ENCODE measurements at regions not wholly inside any gene's neighbourhood (a gene's known extent, or its start where the extent isn't known, plus 50 kb on each side); places are given as distances from the start of the nearest gene placed in this dataset.

DNA sequence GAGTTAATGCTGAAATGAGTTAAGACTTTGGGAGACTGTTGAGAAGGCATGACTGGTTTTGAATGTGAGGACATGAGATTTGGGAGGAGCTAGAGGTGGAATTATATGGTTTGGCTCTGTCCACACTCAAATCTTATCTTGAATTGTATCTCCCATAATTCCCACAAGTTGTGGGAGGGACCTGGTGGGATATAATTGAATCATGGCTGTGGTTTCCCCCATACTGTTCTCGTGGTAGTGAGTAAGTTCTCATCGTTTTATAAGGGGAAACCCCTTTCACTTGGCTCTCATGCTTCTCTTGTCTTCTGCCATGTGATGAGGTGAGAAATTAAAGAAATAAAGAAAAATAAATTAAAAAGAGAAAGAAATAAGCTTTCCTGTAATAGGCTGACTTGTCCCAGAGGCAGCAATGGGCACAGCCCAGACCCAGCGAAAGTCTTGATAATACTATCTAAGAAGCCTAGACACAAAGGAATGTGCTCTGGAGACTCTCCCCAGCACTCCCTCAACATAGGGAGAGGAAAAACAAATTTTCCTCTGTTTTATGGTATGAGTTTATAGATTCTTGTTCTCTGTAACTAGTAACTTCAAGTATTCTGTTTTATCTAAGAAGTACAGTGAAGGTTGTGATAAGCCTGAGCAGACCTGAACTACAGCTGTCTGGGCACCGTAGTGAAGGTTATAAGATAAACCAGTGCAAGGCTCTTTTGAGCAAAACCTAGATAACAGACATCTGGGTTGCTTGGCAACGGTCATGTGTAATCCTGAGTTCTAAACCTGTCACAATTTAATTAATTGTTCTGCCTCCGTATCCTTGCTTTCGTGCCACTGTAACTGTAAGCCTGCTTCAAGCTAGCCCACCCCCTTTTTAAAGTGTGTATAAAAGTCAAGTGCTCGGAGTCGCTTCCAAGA is 88.9 kb upstream of the ECI2 start:
- ChIA-PET CTCF (interaction anchor here (1.2 to 3.2 kb wide), 4 partner anchors 11 to 128 kb away, joined by 3 to 12 read pairs (median 3); no protein-coding TSS in a partner anchor), POLR2A (no interaction called here)
- Histone ChIP-seq H3K27ac (ENCODE audit: insufficient read depth, low read depth, low read length) (no peak overlapping the region), H4K20me1 (replicated peaks; ENCODE audit: control insufficient read depth, extremely low read depth, insufficient read depth, low read length) (no peaks in the 10 kb centered on the region), H2AFZ (ENCODE audit: low read depth, low read length) (no peak overlapping the region), H3K4me1 (ENCODE audit: control insufficient read depth, extremely low read depth, insufficient read depth, low read length) (no peaks in the 10 kb centered on the region), H3K9me1 (replicated peaks; ENCODE audit: control insufficient read depth, extremely low read depth, insufficient read depth, low read length) (no peaks in the 10 kb centered on the region), H3K4me3 (replicated peaks in 1 of 3; ENCODE audit: insufficient read depth in 1 of 3, low read depth in 1 of 3, low read length in 3 of 3) (no peak overlapping the region), H3K9me3 (replicated peaks; ENCODE audit: control insufficient read depth, insufficient read depth, low read length) (no peaks in the 10 kb centered on the region), H3K4me2 (ENCODE audit: insufficient read depth, low read length) (no peak overlapping the region), H3K9ac (replicated peaks; ENCODE audit: extremely low read depth, insufficient read depth, low read length) (no peak overlapping the region), H3K36me3 (ENCODE audit: control insufficient read depth in 2 of 2, extremely low read depth in 1 of 2, insufficient read depth in 2 of 2, low read length in 2 of 2) (no peaks in the 10 kb centered on the region), H3K27me3 (ENCODE audit: control insufficient read depth in 2 of 2, insufficient read depth in 2 of 2, low read length in 2 of 2) (no peaks in the 10 kb centered on the region), H3K79me2 (ENCODE audit: control insufficient read depth, insufficient read depth, low read length) (no peaks in the 10 kb centered on the region)
- TF ChIP-seq, protein P1, sequence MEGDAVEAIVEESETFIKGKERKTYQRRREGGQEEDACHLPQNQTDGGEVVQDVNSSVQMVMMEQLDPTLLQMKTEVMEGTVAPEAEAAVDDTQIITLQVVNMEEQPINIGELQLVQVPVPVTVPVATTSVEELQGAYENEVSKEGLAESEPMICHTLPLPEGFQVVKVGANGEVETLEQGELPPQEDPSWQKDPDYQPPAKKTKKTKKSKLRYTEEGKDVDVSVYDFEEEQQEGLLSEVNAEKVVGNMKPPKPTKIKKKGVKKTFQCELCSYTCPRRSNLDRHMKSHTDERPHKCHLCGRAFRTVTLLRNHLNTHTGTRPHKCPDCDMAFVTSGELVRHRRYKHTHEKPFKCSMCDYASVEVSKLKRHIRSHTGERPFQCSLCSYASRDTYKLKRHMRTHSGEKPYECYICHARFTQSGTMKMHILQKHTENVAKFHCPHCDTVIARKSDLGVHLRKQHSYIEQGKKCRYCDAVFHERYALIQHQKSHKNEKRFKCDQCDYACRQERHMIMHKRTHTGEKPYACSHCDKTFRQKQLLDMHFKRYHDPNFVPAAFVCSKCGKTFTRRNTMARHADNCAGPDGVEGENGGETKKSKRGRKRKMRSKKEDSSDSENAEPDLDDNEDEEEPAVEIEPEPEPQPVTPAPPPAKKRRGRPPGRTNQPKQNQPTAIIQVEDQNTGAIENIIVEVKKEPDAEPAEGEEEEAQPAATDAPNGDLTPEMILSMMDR (IDR thresholded peaks at IDR 0.05; ENCODE audit: extremely low read depth in 1 of 2, insufficient read depth in 1 of 2, low read depth in 1 of 2, low read length in 2 of 2) = no peak
- BruUV-seq (replicated peaks) = no TSS peak
- dilution Hi-C loops (cut with MboI; ENCODE audit: extremely low pct_ligation_motif_present, low sequenced_read_pairs) (no loop called here), intact Hi-C loops (cut with micrococcal nuclease) (no loop called here)
- DNase-seq (ENCODE audit: low read depth, low spot score) = no peak
- FAIRE-seq = no peak

DNA sequence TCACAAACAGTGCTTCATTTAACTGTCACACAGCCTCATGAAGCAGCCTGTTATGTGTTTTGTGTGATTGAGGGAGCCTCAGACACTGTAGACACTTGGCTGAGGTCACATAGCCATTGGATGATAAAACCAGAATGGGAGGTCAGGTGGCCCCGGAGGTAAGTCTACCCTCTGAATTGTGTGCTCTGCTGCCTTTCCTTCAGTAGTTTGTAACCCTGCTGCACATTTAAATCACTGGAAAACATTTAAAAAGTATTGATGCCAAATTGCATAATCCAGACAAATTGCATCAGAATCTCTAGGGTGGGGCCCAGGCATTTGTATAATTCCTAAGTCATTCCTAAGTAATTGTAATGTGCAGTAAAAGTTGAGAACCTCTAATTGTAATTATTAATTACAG is 85.2 kb upstream of the ECI2 start:
- intact Hi-C loops (cut with micrococcal nuclease) = no loop called here

More for the DNA sequence above, 85.2 kb upstream of the ECI2 start:
- Histone ChIP-seq H4K20me1 (replicated peaks; ENCODE audit: control insufficient read depth, extremely low read depth, insufficient read depth, low read length) (no peaks in the 10 kb centered on the region), H3K4me3 (replicated peaks in 1 of 3; ENCODE audit: insufficient read depth in 1 of 3, low read depth in 1 of 3, low read length in 3 of 3) (no peak overlapping the region), H3K27ac (ENCODE audit: insufficient read depth, low read depth, low read length) (no peak overlapping the region), H2AFZ (ENCODE audit: low read depth, low read length) (no peak overlapping the region), H3K9me1 (replicated peaks; ENCODE audit: control insufficient read depth, extremely low read depth, insufficient read depth, low read length) (no peaks in the 10 kb centered on the region), H3K27me3 (ENCODE audit: control insufficient read depth in 2 of 2, insufficient read depth in 2 of 2, low read length in 2 of 2) (no peaks in the 10 kb centered on the region), H3K9ac (replicated peaks; ENCODE audit: extremely low read depth, insufficient read depth, low read length) (no peak overlapping the region), H3K4me2 (ENCODE audit: insufficient read depth, low read length) (no peak overlapping the region), H3K36me3 (ENCODE audit: control insufficient read depth in 2 of 2, extremely low read depth in 1 of 2, insufficient read depth in 2 of 2, low read length in 2 of 2) (no peaks in the 10 kb centered on the region), H3K9me3 (replicated peaks; ENCODE audit: control insufficient read depth, insufficient read depth, low read length) (no peaks in the 10 kb centered on the region), H3K4me1 (ENCODE audit: control insufficient read depth, extremely low read depth, insufficient read depth, low read length) (no peaks in the 10 kb centered on the region), H3K79me2 (ENCODE audit: control insufficient read depth, insufficient read depth, low read length) (no peaks in the 10 kb centered on the region)
- POLR2A ChIA-PET = no interaction called here
- no TSS peak for BruUV-seq (replicated peaks)
- CTCF ChIA-PET = interaction anchor here (1.1 kb wide), 1 partner anchor 33 kb away, joined by 3 read pairs; no protein-coding TSS in a partner anchor
- FAIRE-seq (no peak), DNase-seq (ENCODE audit: low read depth, low spot score) (no peak)
- no peak for TF ChIP-seq MYC (IDR thresholded peaks at IDR 0.05; ENCODE audit: low read depth, low read length)
- no peak for TF ChIP-seq EZH2 (IDR thresholded peaks at IDR 0.05; ENCODE audit: borderline replicate concordance, low read depth, low read length, severe bottlenecking)
- TF ChIP-seq, protein P1 (IDR thresholded peaks at IDR 0.05; ENCODE audit: extremely low read depth in 1 of 2, insufficient read depth in 1 of 2, low read depth in 1 of 2, low read length in 2 of 2) = no peak
- no peak for TF ChIP-seq GATA2 (IDR thresholded peaks at IDR 0.05; ENCODE audit: insufficient read depth, insufficient read length, low read depth, low read length)
- TF ChIP-seq, protein P2, sequence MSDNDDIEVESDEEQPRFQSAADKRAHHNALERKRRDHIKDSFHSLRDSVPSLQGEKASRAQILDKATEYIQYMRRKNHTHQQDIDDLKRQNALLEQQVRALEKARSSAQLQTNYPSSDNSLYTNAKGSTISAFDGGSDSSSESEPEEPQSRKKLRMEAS (IDR thresholded peaks at IDR 0.05; ENCODE audit: insufficient read depth, insufficient read length) = no peak
- no peak for TF ChIP-seq POLR2A (IDR thresholded peaks at IDR 0.05; ENCODE audit: low read depth, low read length)
- no peak for TF ChIP-seq FOS (IDR thresholded peaks at IDR 0.05; ENCODE audit: borderline replicate concordance, insufficient read depth, low read length)
- no peak for TF ChIP-seq JUN (IDR thresholded peaks at IDR 0.05; ENCODE audit: borderline replicate concordance, insufficient read depth, insufficient read length, low read depth)
- no peak for TF ChIP-seq POLR2AphosphoS5 (IDR thresholded peaks at IDR 0.05; ENCODE audit: insufficient read depth, low read depth, low read length)
- dilution Hi-C loops (cut with MboI; ENCODE audit: extremely low pct_ligation_motif_present, low sequenced_read_pairs) = no loop called here
